HepG2 (cell line): ENCODE measurements at regions not wholly inside any gene's neighbourhood (a gene's known extent, or its start where the extent isn't known, plus 50 kb on each side); places are given as distances from the start of the nearest gene placed in this dataset.

ENCODE experiments used
- CCDC6 ChIP-seq: sonication (generic); formaldehyde crosslinking; IDR thresholded peaks from 2 replicates; pipeline ENCODE4 v1.8.1; 2022; ENCODE audit warnings: mild to moderate bottlenecking, missing genetic modification reagents, moderate library complexity
- GABPA ChIP-seq, 2 experiments: IDR thresholded peaks; 2 replicates each; pipeline ENCODE4 v1.6.1; 2011 to 2016; ENCODE audit warnings: low read depth in 2 of 2, low read length in 1 of 2, missing biosample characterization in 1 of 2, missing genetic modification characterization in 1 of 2
- KDM2A ChIP-seq: sonication (generic); formaldehyde crosslinking; IDR thresholded peaks from 2 replicates; pipeline ENCODE4 v1.4.0; 2020; ENCODE audit warnings: low read depth, missing genetic modification reagents, borderline replicate concordance
- SMAD3 ChIP-seq: sonication (generic); formaldehyde crosslinking; IDR thresholded peaks from 2 replicates; pipeline ENCODE4 v1.4.0; 2020; ENCODE audit warnings: missing genetic modification reagents
- ZBTB40 ChIP-seq, 2 experiments: fragments of 450-650 bp in 1 of 2; sonication (generic) in 1 of 2; formaldehyde crosslinking in 1 of 2; IDR thresholded peaks; 2 replicates each; pipeline versions ENCODE4 v1.6.1 to v1.8.0; 2016 to 2022; ENCODE audit warnings: antibody characterized with exemption in 1 of 2, mild to moderate bottlenecking in 1 of 2, missing genetic modification reagents in 1 of 2
- ZBTB49 ChIP-seq: sonication (generic); formaldehyde crosslinking; IDR thresholded peaks from 2 replicates; pipeline ENCODE4 v1.4.0; 2020; ENCODE audit warnings: missing genetic modification reagents, borderline replicate concordance
- ZFP36L2 ChIP-seq: sonication (generic); formaldehyde crosslinking; IDR thresholded peaks from 2 replicates; pipeline ENCODE4 v1.4.0; 2020; ENCODE audit warnings: missing genetic modification reagents
- ZNF10 ChIP-seq: sonication (generic); formaldehyde crosslinking; IDR thresholded peaks from 2 replicates; pipeline ENCODE4 v1.4.0; 2020; ENCODE audit warnings: mild to moderate bottlenecking, low read depth, missing genetic modification reagents, borderline replicate concordance
- ZNF496 ChIP-seq: sonication (generic); formaldehyde crosslinking; IDR thresholded peaks from 2 replicates; pipeline ENCODE4 v1.8.1; 2023; ENCODE audit warnings: mild to moderate bottlenecking, moderate library complexity, missing genetic modification reagents; ENCODE audit not compliant: insufficient replicate concordance
- ZNF567 ChIP-seq: sonication (generic); formaldehyde crosslinking; IDR thresholded peaks from 2 replicates; pipeline ENCODE4 v1.8.1; 2023; ENCODE audit warnings: mild to moderate bottlenecking, missing genetic modification reagents, borderline replicate concordance
- ZNF572 ChIP-seq: sonication (generic); formaldehyde crosslinking; IDR thresholded peaks from 2 replicates; pipeline ENCODE4 v1.5.1; 2020; ENCODE audit warnings: mild to moderate bottlenecking, missing genetic modification reagents
- ZNF580 ChIP-seq: IDR thresholded peaks from 2 replicates; pipeline ENCODE4 v1.6.1; 2016; ENCODE audit warnings: low read depth, borderline replicate concordance
- ZNF766 ChIP-seq: sonication (generic); formaldehyde crosslinking; IDR thresholded peaks from 2 replicates; pipeline ENCODE4 v1.5.0; 2020; ENCODE audit warnings: missing genetic modification reagents, borderline replicate concordance
- ZNF788 ChIP-seq: sonication (generic); formaldehyde crosslinking; IDR thresholded peaks from 2 replicates; pipeline ENCODE4 v1.5.0; 2020; ENCODE audit warnings: mild to moderate bottlenecking, missing genetic modification reagents, borderline replicate concordance

GRCh38 chr12:11500188-11500860, 105.0 kb upstream of the PRB2 start (continued):
- TF ChIP-seq ZBTB49 (peak; percentile 99), ZNF572 (CRISPR knock-in tag) (0 out of 2 replicates have a peak, but pooled peaks have one; percentile 26), CCDC6 (CRISPR knock-in tag) (peak; percentile 95), SMAD3 (peak; percentile 99), KDM2A (peak; percentile 95), ZNF766 (CRISPR knock-in tag) (peak; percentile 99), GABPA (IDR thresholded peaks at IDR 0.05; ENCODE audit: low read depth, low read length) (no peak), GABPA (CRISPR knock-in tag; IDR thresholded peaks at IDR 0.05; ENCODE audit: low read depth) (peak; percentile 48; the same call in 1 of the 2 replicates), ZNF788 (CRISPR knock-in tag) (peak; percentile 90), ZBTB40 (IDR thresholded peaks at IDR 0.05) (no peak), ZBTB40 (CRISPR knock-in tag; IDR thresholded peaks at IDR 0.05) (peak; percentile 92), ZNF496 (no peak), ZNF10 (CRISPR knock-in tag) (no peak), ZNF580 (CRISPR knock-in tag) (peak; percentile 99), ZNF567 (CRISPR knock-in tag) (no peak), ZFP36L2 (CRISPR knock-in tag) (peak; percentile 99)
